Esophagus muscularis mucosa (tissue), 4 donors: ENCODE measurements at regions not wholly inside any gene's neighbourhood (a gene's known extent, or its start where the extent isn't known, plus 50 kb on each side); places are given as distances from the start of the nearest gene placed in this dataset.
"Not testable (repeated sequence)": the region's sequence is repeated elsewhere in the genome, so short reads cannot be mapped to it uniquely, and the experiment has no call there.

Experiments used
- DNase-seq: peaks from one replicate; pipeline ENCODE4 v3.0.0-alpha.2; 2017; ENCODE audit errors: extremely low spot score
- H3K27ac ChIP-seq, 4 donors: fragments of 200-600 bp; sonication (generic); replicated peaks in 1 of 4; 1 replicate in 3 of 4; 2 replicates in 1 of 4; pipeline ENCODE4 v1.5.1; 2016 to 2019; ENCODE audit warnings: mild to moderate bottlenecking in 1 of 4
- H3K27me3 ChIP-seq, 4 donors: fragments of 200-600 bp; sonication (generic); one replicate each; pipeline versions ENCODE4 v1.5.1 to v1.6.0; 2016 to 2019
- H3K36me3 ChIP-seq, 4 donors: fragments of 200-600 bp; sonication (generic); one replicate each; pipeline ENCODE4 v1.5.1; 2016 to 2019
- H3K4me1 ChIP-seq, 4 donors: fragments of 200-600 bp; sonication (generic); one replicate each; pipeline ENCODE4 v1.5.1; 2016 to 2019
- H3K4me3 ChIP-seq, 4 donors: fragments of 200-600 bp; sonication (generic); 1 replicate in 2 of 4; 2 replicates in 2 of 4; pipeline ENCODE4 v1.5.1; 2016 to 2019; ENCODE audit warnings: mild to moderate bottlenecking in 4 of 4, moderate library complexity in 1 of 4
- H3K9me3 ChIP-seq, 4 donors: fragments of 200-600 bp; sonication (generic); 1 replicate in 3 of 4; 2 replicates in 1 of 4; pipeline ENCODE4 v1.5.1; 2016 to 2019
- CTCF ChIP-seq, 3 experiments: fragments of 200-600 bp in 2 of 3; fragments of 450-650 bp in 1 of 3; sonication (generic) in 2 of 3; IDR thresholded peaks; one replicate each; pipeline ENCODE4 v1.5.1; 2017 to 2019; ENCODE audit warnings: antibody characterized with exemption in 3 of 3, mild to moderate bottlenecking in 2 of 3, moderate library complexity in 1 of 3
- EP300 ChIP-seq: sonication (generic); formaldehyde crosslinking; IDR thresholded peaks from one replicate; pipeline ENCODE4 v1.6.1; 2017; ENCODE audit warnings: antibody characterized with exemption
- POLR2A ChIP-seq: fragments of 450-650 bp; IDR thresholded peaks from one replicate; pipeline ENCODE4 v1.6.1; 2017; ENCODE audit warnings: antibody characterized with exemption, moderate library complexity, mild to moderate bottlenecking, low read depth
- POLR2AphosphoS5 ChIP-seq, 2 donors: sonication (generic); formaldehyde crosslinking; IDR thresholded peaks; one replicate each; pipeline ENCODE4 v1.6.1; 2017; ENCODE audit warnings: antibody characterized with exemption in 2 of 2
- WGBS: methylation state at CpG from one replicate; pipeline ENCODE4 v1.1.5; 2018; 5-methylcytosine and 5-hydroxymethylcytosine counted together
- intact Hi-C: fragments of 100-400 bp; cut with DNase I; formaldehyde crosslinking; loops from one replicate; pipeline ENCODE4 v1.15.1; 2023

- Histone ChIP-seq H3K9me3 (peaks cover 0 to 2% (median 0%) of the 10 kb centered on the region in 4 donors), H3K27me3 (peaks cover 0 to 36% (median 2%) of the 10 kb centered on the region in 4 donors), H3K4me3 (no peak overlapping the region), H3K36me3 (no peaks in the 10 kb centered on the region), H3K27ac (no peak overlapping the region), H3K4me1 (no peaks in the 10 kb centered on the region)
- intact Hi-C loops, result no loop called here
- no peak for DNase-seq
- no peak for TF ChIP-seq POLR2AphosphoS5 (IDR thresholded peaks at IDR 0.05)
- TF ChIP-seq POLR2A, result no peak
- no peak for TF ChIP-seq CTCF (IDR thresholded peaks at IDR 0.05)
- no peak for TF ChIP-seq EP300
- 78% methylated on average over 2 of the region's 4 CpGs for WGBS
Measured at GRCh38 chr7:98762620-98763019, 107.2 kb downstream of the TMEM130 start.

- TF ChIP-seq POLR2A (no peak), POLR2AphosphoS5 (IDR thresholded peaks at IDR 0.05) (no peak), CTCF (IDR thresholded peaks at IDR 0.05) (no peak), EP300 (no peak)
- intact Hi-C loops, result no loop called here
- no peak overlapping the region for H3K4me3 ChIP-seq
- H3K36me3 ChIP-seq, result no peaks in the 10 kb centered on the region
- H3K4me1 ChIP-seq, result no peaks in the 10 kb centered on the region
- peaks cover 0 to 31% (median 2%) of the 10 kb centered on the region in 4 donors for H3K27me3 ChIP-seq
- H3K9me3 ChIP-seq, result peaks cover 0 to 2% (median 0%) of the 10 kb centered on the region in 4 donors
- no peak for DNase-seq
- WGBS, result 64% methylated on average over 8 of the region's 8 CpGs
- H3K27ac ChIP-seq, result no peak overlapping the region
Measured at GRCh38 chr7:98763441-98763840, 106.4 kb downstream of the TMEM130 start.

GRCh38 chr7:98764946-98765345 is 104.9 kb downstream of the TMEM130 start:
- Histone ChIP-seq H3K27me3 (peaks cover 0 to 22% (median 2%) of the 10 kb centered on the region in 4 donors), H3K9me3 (peaks cover 0 to 2% (median 0%) of the 10 kb centered on the region in 4 donors), H3K4me1 (no peaks in the 10 kb centered on the region), H3K27ac (no peak overlapping the region), H3K36me3 (no peaks in the 10 kb centered on the region), H3K4me3 (no peak overlapping the region)
- TF ChIP-seq POLR2A (no peak), EP300 (no peak), POLR2AphosphoS5 (IDR thresholded peaks at IDR 0.05) (no peak), CTCF (IDR thresholded peaks at IDR 0.05) (no peak)
- intact Hi-C loops, result no loop called here
- 70% methylated on average over 8 of the region's 8 CpGs for WGBS
- no peak for DNase-seq

- DNase-seq, H3K27ac ChIP-seq, H3K9me3 ChIP-seq, intact Hi-C loops, H3K36me3 ChIP-seq, H3K4me1 ChIP-seq, H3K27me3 ChIP-seq, H3K4me3 ChIP-seq: not testable (repeated sequence)
- 89% methylated on average over 5 of the region's 5 CpGs for WGBS
Measured at GRCh38 chr7:98770085-98770484, 99.7 kb downstream of the TMEM130 start.

GRCh38 chr7:98771519-98771918 is 98.3 kb downstream of the TMEM130 start:
- H3K27me3 ChIP-seq, result peaks cover 0 to 5% (median 0%) of the 10 kb centered on the region in 4 donors
- no peak overlapping the region for H3K4me3 ChIP-seq
- no peaks in the 10 kb centered on the region for H3K36me3 ChIP-seq
- DNase-seq, result no peak
- H3K4me1 ChIP-seq, result no peaks in the 10 kb centered on the region
- no peak overlapping the region for H3K27ac ChIP-seq
- no peaks in the 10 kb centered on the region for H3K9me3 ChIP-seq
- WGBS, result 17% methylated on average over 6 of the region's 6 CpGs
- TF ChIP-seq EP300, result no peak
- TF ChIP-seq CTCF (IDR thresholded peaks at IDR 0.05), result no peak
- no peak for TF ChIP-seq POLR2A
- TF ChIP-seq POLR2AphosphoS5 (IDR thresholded peaks at IDR 0.05), result no peak
- intact Hi-C loops, result no loop called here
